HepG2 (cell line): ENCODE measurements at regions not wholly inside any gene's neighbourhood (a gene's known extent, or its start where the extent isn't known, plus 50 kb on each side); places are given as distances from the start of the nearest gene placed in this dataset.

ENCODE experiments used
- ATAC-seq: fragments of 200-7000 bp; cut with Tn5 transposase; 3 replicates; pipeline ENCODE4 v1.9.1; 2020; ENCODE audit warnings: mild to moderate bottlenecking, moderate library complexity
- BruUV-seq: library from RNA; stranded (reverse); fragments of 400-500 nt; replicated peaks from 2 replicates; lab custom pipeline; 2021; lab: Mats Ljungman, UMichigan
- CTCF ChIA-PET: fragments of 300-600 bp; formaldehyde crosslinking; extraction: SDS; loops from one replicate; lab custom pipeline; 2021; ENCODE audit warnings: low total read pairs, inconsistent platforms, low intra/inter-chr PET ratio; lab: Yijun Ruan, JAX
- POLR2A ChIA-PET: fragments of 350-600 bp; sonication (Branson Sonifier 250); formaldehyde crosslinking; loops from one replicate; lab custom pipeline; 2020; ENCODE audit warnings: antibody characterized with exemption, inconsistent platforms; lab: Yijun Ruan, JAX
- DNase-seq: peaks from one replicate; pipeline ENCODE4 v3.0.0-alpha.2; 2015; ENCODE audit warnings: low spot score
- FAIRE-seq: peaks from 3 replicates; lab custom pipeline; 2011; peaks lifted over from hg19 to GRCh38; lab: Jason Lieb, UNC
- H2AFZ ChIP-seq: one replicate; pipeline ENCODE4 v1.6.1; 2011; ENCODE audit warnings: low read length, inconsistent platforms
- H3K27ac ChIP-seq: fragments of 300-600 bp; 3 replicates; pipeline ENCODE4 v1.8.0; 2011; ENCODE audit warnings: mixed run types, mild to moderate bottlenecking, mixed read lengths, low read length, inconsistent platforms; ENCODE audit not compliant: insufficient read depth; ENCODE audit errors: extremely low read length
- H3K27me3 ChIP-seq, 2 experiments: fragments of 200-600 bp in 1 of 2; 2 replicates in 1 of 2; 3 replicates in 1 of 2; pipeline versions ENCODE4 v1.6.0 to v1.8.0; 2011; ENCODE audit warnings: low read length in 2 of 2, mild to moderate bottlenecking in 2 of 2, moderate library complexity in 2 of 2, inconsistent platforms in 1 of 2; ENCODE audit not compliant: insufficient read depth in 2 of 2, control insufficient read depth in 1 of 2
- H3K36me3 ChIP-seq, 2 experiments: fragments of 200-600 bp in 1 of 2; replicated peaks in 1 of 2; 2 replicates in 1 of 2; 3 replicates in 1 of 2; pipeline versions ENCODE4 v1.5.1 to v1.8.0; 2011; ENCODE audit warnings: low read length in 2 of 2, inconsistent platforms in 1 of 2; ENCODE audit not compliant: insufficient read depth in 2 of 2, control insufficient read depth in 1 of 2
- H3K4me1 ChIP-seq: 2 replicates; pipeline ENCODE4 v1.5.1; 2012; ENCODE audit warnings: low read length, inconsistent platforms; ENCODE audit not compliant: insufficient read depth
- H3K4me2 ChIP-seq: 2 replicates; pipeline ENCODE4 v1.6.0; 2011; ENCODE audit warnings: low read depth, low read length, inconsistent platforms
- H3K4me3 ChIP-seq, 3 experiments: fragments of 200-600 bp in 1 of 3; sonication (generic), shearing (Covaris generic) in 1 of 3; replicated peaks in 1 of 3; 2 replicates each; pipeline ENCODE4 v1.5.1; 2011 to 2016; ENCODE audit warnings: low read length in 3 of 3, inconsistent platforms in 2 of 3, low read depth in 2 of 3, mild to moderate bottlenecking in 2 of 3, control low read depth in 1 of 3, mixed read lengths in 1 of 3; ENCODE audit not compliant: insufficient read depth in 1 of 3
- H3K79me2 ChIP-seq: one replicate; pipeline ENCODE4 v1.6.1; 2011; ENCODE audit warnings: low read length, inconsistent platforms; ENCODE audit not compliant: insufficient read depth
- H3K9ac ChIP-seq: 2 replicates; pipeline ENCODE4 v1.6.0; 2011; ENCODE audit warnings: mild to moderate bottlenecking, low read depth, low read length, inconsistent platforms; ENCODE audit not compliant: insufficient read depth
- H3K9me3 ChIP-seq: 2 replicates; pipeline ENCODE4 v1.5.1; 2012; ENCODE audit warnings: mild to moderate bottlenecking, low read length
- H4K20me1 ChIP-seq: 2 replicates; pipeline ENCODE4 v1.6.0; 2011; ENCODE audit warnings: inconsistent platforms, mild to moderate bottlenecking, low read length, moderate library complexity; ENCODE audit not compliant: insufficient read depth
- BCL6 ChIP-seq: IDR thresholded peaks from 2 replicates; pipeline ENCODE4 v1.6.1; 2016; ENCODE audit warnings: missing genetic modification reagents, missing compliant biosample characterization
- CCAR2 ChIP-seq: fragments of 200-400 bp; formaldehyde crosslinking; optimal IDR thresholded peaks from 2 replicates; pipeline ENCODE3; 2018; ENCODE audit warnings: low read depth, mild to moderate bottlenecking, low read length, moderate library complexity
- E2F2 ChIP-seq: sonication (generic); formaldehyde crosslinking; IDR thresholded peaks from 2 replicates; pipeline ENCODE4 v1.4.0; 2020; ENCODE audit warnings: missing genetic modification reagents, borderline replicate concordance
- ESRRA ChIP-seq: sonication (generic); formaldehyde crosslinking; IDR thresholded peaks from 2 replicates; pipeline ENCODE4 v1.5.1; 2020; ENCODE audit warnings: mild to moderate bottlenecking, low read depth, missing genetic modification reagents
- ETS1 ChIP-seq: sonication (generic); formaldehyde crosslinking; IDR thresholded peaks from 2 replicates; pipeline ENCODE4 v1.4.0; 2020; ENCODE audit warnings: missing genetic modification reagents
- GPBP1L1 ChIP-seq: sonication (generic); formaldehyde crosslinking; IDR thresholded peaks from 2 replicates; pipeline ENCODE4 v1.5.0; 2020; ENCODE audit warnings: mild to moderate bottlenecking, missing genetic modification reagents
- KLF9 ChIP-seq: IDR thresholded peaks from 2 replicates; pipeline ENCODE4 v1.6.1; 2016; ENCODE audit warnings: low read depth
- LCORL ChIP-seq, 2 experiments: fragments of 450-650 bp in 1 of 2; sonication (generic) in 1 of 2; formaldehyde crosslinking in 1 of 2; IDR thresholded peaks; 2 replicates each; pipeline versions ENCODE4 v1.5.0 to v1.6.1; 2017 to 2020; ENCODE audit warnings: antibody characterized with exemption in 1 of 2, missing genetic modification reagents in 1 of 2
- ZC3H4 ChIP-seq: sonication (generic); formaldehyde crosslinking; IDR thresholded peaks from 2 replicates; pipeline ENCODE4 v1.4.0; 2020; ENCODE audit warnings: missing genetic modification reagents, borderline replicate concordance
- ZFP36L1 ChIP-seq: sonication (generic); formaldehyde crosslinking; IDR thresholded peaks from 2 replicates; pipeline ENCODE4 v1.8.0; 2022; ENCODE audit warnings: mild to moderate bottlenecking, missing genetic modification reagents, moderate library complexity
- ZNF160 ChIP-seq: sonication (generic); formaldehyde crosslinking; IDR thresholded peaks from 2 replicates; pipeline ENCODE4 v1.8.0; 2022; ENCODE audit warnings: mild to moderate bottlenecking, inconsistent platforms, missing genetic modification reagents
- ZNF530 ChIP-seq: sonication (generic); formaldehyde crosslinking; IDR thresholded peaks from 2 replicates; pipeline ENCODE4 v1.5.0; 2020; ENCODE audit warnings: low read depth, mild to moderate bottlenecking, missing genetic modification reagents
- ZNF644 ChIP-seq: IDR thresholded peaks from 2 replicates; pipeline ENCODE4 v1.6.1; 2016; ENCODE audit warnings: low read depth
- ZSCAN5A ChIP-seq: sonication (generic); formaldehyde crosslinking; IDR thresholded peaks from 2 replicates; pipeline ENCODE4 v1.8.0; 2022; ENCODE audit warnings: mild to moderate bottlenecking, missing genetic modification reagents, borderline replicate concordance
- in situ Hi-C: cut with HindIII; loops from 2 replicates; pipeline ENCODE4 v1.10.0; 2017; ENCODE audit warnings: low pct_unique_long_range_greater_than_20kb; ENCODE audit not compliant: extremely low pct_ligation_motif_present
- intact Hi-C: fragments of 100-400 bp; cut with micrococcal nuclease; formaldehyde crosslinking; loops from one replicate; pipeline ENCODE4 v1.10.0; 2022; ENCODE audit not compliant: unreplicated experiment

GRCh38 chr9:73029346-73029745 lies 76.5 kb upstream of the ALDH1A1 start:
- Histone ChIP-seq H3K79me2 (no peaks in the 10 kb centered on the region), H3K9me3 (no peaks in the 10 kb centered on the region), H3K36me3 (no peaks in the 10 kb centered on the region), H4K20me1 (no peaks in the 10 kb centered on the region), H3K27ac (no peak overlapping the region), H2AFZ (no peak overlapping the region), H3K4me3 (no peak overlapping the region), H3K27me3 (no peaks in the 10 kb centered on the region), H3K4me1 (peaks cover 19% of the 10 kb centered on the region), H3K4me2 (no peak overlapping the region), H3K9ac (no peak overlapping the region)
- TF ChIP-seq ZNF160 (CRISPR knock-in tag) (no peak), ZSCAN5A (CRISPR knock-in tag) (no peak), ZNF644 (CRISPR knock-in tag) (no peak), ZC3H4 (CRISPR knock-in tag) (no peak), ZNF530 (no peak), ZFP36L1 (CRISPR knock-in tag) (no peak), ESRRA (CRISPR knock-in tag) (no peak), ETS1 (CRISPR knock-in tag) (no peak), E2F2 (CRISPR knock-in tag) (no peak), KLF9 (no peak), CCAR2 (no peak), LCORL (IDR thresholded peaks at IDR 0.05) (no peak), LCORL (CRISPR knock-in tag; IDR thresholded peaks at IDR 0.05) (no peak), BCL6 (CRISPR knock-in tag) (no peak), GPBP1L1 (CRISPR knock-in tag) (no peak)
- DNase-seq (no peak), ATAC-seq (no peak), FAIRE-seq (no peak)
- POLR2A ChIA-PET, result no interaction called here
- intact Hi-C loops (no loop called here), in situ Hi-C loops (loop anchor here (10.0 kb wide), 1 partner anchor 175 kb away; no protein-coding TSS in a partner anchor)
- CTCF ChIA-PET, result no interaction called here
- BruUV-seq, result no TSS peak
